ENCODE measurements at regions not wholly inside any gene's neighbourhood (a gene's known extent, or its start where the extent isn't known, plus 50 kb on each side); places are given as distances from the start of the nearest gene placed in this dataset.

GRCh38 chr5:125377141-125377540 lies 630.7 kb upstream of the ZNF608 start:
- Histone ChIP-seq H3K4ac (ENCODE audit: low read depth, low read length) (no peak overlapping the region), H3K4me1 (ENCODE audit: control insufficient read depth in 1 of 2, insufficient read depth in 2 of 2, low read length in 2 of 2) (no peaks in the 10 kb centered on the region)
- no CpG with 5 or more reads among the region's 1 CpG for WGBS (ENCODE audit: extremely low coverage, insufficient coverage, insufficient read length)

DNA sequence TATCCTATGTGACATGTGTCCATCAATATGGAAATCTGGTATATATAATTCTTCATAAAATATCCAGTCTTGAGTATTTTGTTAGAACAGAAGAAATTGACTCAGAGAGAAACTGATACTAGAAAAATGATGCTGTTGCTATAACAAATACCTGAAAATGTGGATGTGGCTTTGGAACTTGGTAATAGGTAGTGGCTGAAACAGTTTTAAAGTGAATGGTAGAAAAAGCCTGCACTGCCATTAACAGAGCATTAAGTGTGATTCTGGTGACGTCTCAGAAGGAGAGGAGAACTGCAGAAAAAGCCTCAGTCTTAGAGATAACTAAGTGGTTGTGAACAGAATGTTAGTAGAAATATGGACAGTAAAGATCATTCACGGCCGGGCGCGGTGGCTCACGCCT lies 634.9 kb upstream of the ZNF608 start:
- Histone ChIP-seq H3K18ac (ENCODE audit: low read length) (no peak overlapping the region), H2BK120ac (ENCODE audit: insufficient read depth, low read length, poor library complexity) (no peak overlapping the region), H4K12ac (ENCODE audit: low read depth, low read length) (no peak overlapping the region), H3K4me2 (ENCODE audit: low read length) (no peak overlapping the region), H3K23ac (ENCODE audit: low read length) (no peak overlapping the region), H3K9me3 (ENCODE audit: insufficient read depth, low read depth, low read length) (no peaks in the 10 kb centered on the region), H3K4me3 (ENCODE audit: low read depth, low read length) (no peak overlapping the region), H3K4me1 (ENCODE audit: control insufficient read depth in 1 of 2, insufficient read depth in 2 of 2, low read length in 2 of 2) (no peaks in the 10 kb centered on the region), H3K14ac (ENCODE audit: low read length) (no peak overlapping the region), H3K27me3 (ENCODE audit: insufficient read depth, low read length) (no peaks in the 10 kb centered on the region), H2AK5ac (ENCODE audit: low read length) (no peak overlapping the region), H3K4ac (ENCODE audit: low read depth, low read length) (no peak overlapping the region), H3K27ac (ENCODE audit: low read depth, low read length) (no peak overlapping the region), H3K79me1 (ENCODE audit: low read length) (no peaks in the 10 kb centered on the region), H3K36me3 (ENCODE audit: control insufficient read depth in 1 of 2, insufficient read depth in 2 of 2, low read length in 2 of 2) (no peaks in the 10 kb centered on the region), H2BK12ac (ENCODE audit: low read length) (no peak overlapping the region), H3K79me2 (ENCODE audit: control insufficient read depth, insufficient read depth, low read length, poor library complexity) (no peaks in the 10 kb centered on the region), H3K9ac (ENCODE audit: low read length) (no peak overlapping the region), H2AFZ (ENCODE audit: insufficient read depth, low read length, poor library complexity) (no peak overlapping the region), H2BK5ac (ENCODE audit: low read depth, low read length, poor library complexity) (no peak overlapping the region), H4K91ac (ENCODE audit: low read depth, low read length) (no peak overlapping the region), H4K8ac (ENCODE audit: low read depth, low read length) (no peak overlapping the region)
- DNase-seq, result no peak
- no CpG with 5 or more reads among the region's 6 CpGs for WGBS (ENCODE audit: extremely low coverage, insufficient coverage, insufficient read length)

More at GRCh38 chr5:125377141-125377540, 630.7 kb upstream of the ZNF608 start:
- no peak overlapping the region for H3K23ac ChIP-seq (ENCODE audit: low read length)
- no peak overlapping the region for H2BK120ac ChIP-seq (ENCODE audit: insufficient read depth, low read length, poor library complexity)
- H3K79me2 ChIP-seq (ENCODE audit: control insufficient read depth, insufficient read depth, low read length, poor library complexity), result no peaks in the 10 kb centered on the region
- no peak overlapping the region for H4K91ac ChIP-seq (ENCODE audit: low read depth, low read length)
- no peak overlapping the region for H3K14ac ChIP-seq (ENCODE audit: low read length)
- no peak overlapping the region for H3K27ac ChIP-seq (ENCODE audit: low read depth, low read length)
- H3K36me3 ChIP-seq (ENCODE audit: control insufficient read depth in 1 of 2, insufficient read depth in 2 of 2, low read length in 2 of 2), result no peaks in the 10 kb centered on the region
- H3K18ac ChIP-seq (ENCODE audit: low read length), result no peak overlapping the region
- H4K8ac ChIP-seq (ENCODE audit: low read depth, low read length), result no peak overlapping the region
- no peak overlapping the region for H3K4me3 ChIP-seq (ENCODE audit: low read depth, low read length)
- H2BK12ac ChIP-seq (ENCODE audit: low read length), result no peak overlapping the region
- H3K27me3 ChIP-seq (ENCODE audit: insufficient read depth, low read length), result no peaks in the 10 kb centered on the region
- H3K9ac ChIP-seq (ENCODE audit: low read length), result no peak overlapping the region
- no peaks in the 10 kb centered on the region for H3K9me3 ChIP-seq (ENCODE audit: insufficient read depth, low read depth, low read length)
- H2BK5ac ChIP-seq (ENCODE audit: low read depth, low read length, poor library complexity), result no peak overlapping the region
- no peak overlapping the region for H4K12ac ChIP-seq (ENCODE audit: low read depth, low read length)
- no peaks in the 10 kb centered on the region for H3K79me1 ChIP-seq (ENCODE audit: low read length)
- DNase-seq, result no peak
- H3K4me2 ChIP-seq (ENCODE audit: low read length), result no peak overlapping the region
- no peak overlapping the region for H2AK5ac ChIP-seq (ENCODE audit: low read length)
- no peak overlapping the region for H2AFZ ChIP-seq (ENCODE audit: insufficient read depth, low read length, poor library complexity)

GRCh38 chr5:125384071-125384470 lies 637.6 kb upstream of the ZNF608 start:
- H3K23ac ChIP-seq (ENCODE audit: low read length), result no peak overlapping the region
- no peak overlapping the region for H3K27ac ChIP-seq (ENCODE audit: low read depth, low read length)
- no CpG with 5 or more reads among the region's 1 CpG for WGBS (ENCODE audit: extremely low coverage, insufficient coverage, insufficient read length)
- no peak overlapping the region for H3K14ac ChIP-seq (ENCODE audit: low read length)
- H4K12ac ChIP-seq (ENCODE audit: low read depth, low read length), result no peak overlapping the region
- no peaks in the 10 kb centered on the region for H3K36me3 ChIP-seq (ENCODE audit: control insufficient read depth in 1 of 2, insufficient read depth in 2 of 2, low read length in 2 of 2)
- H3K27me3 ChIP-seq (ENCODE audit: insufficient read depth, low read length), result no peaks in the 10 kb centered on the region
- H3K9me3 ChIP-seq (ENCODE audit: insufficient read depth, low read depth, low read length), result no peaks in the 10 kb centered on the region
- no peak for DNase-seq
- no peak overlapping the region for H3K18ac ChIP-seq (ENCODE audit: low read length)
- H3K79me2 ChIP-seq (ENCODE audit: control insufficient read depth, insufficient read depth, low read length, poor library complexity), result no peaks in the 10 kb centered on the region
- H3K4me1 ChIP-seq (ENCODE audit: control insufficient read depth in 1 of 2, insufficient read depth in 2 of 2, low read length in 2 of 2), result no peaks in the 10 kb centered on the region
- no peak overlapping the region for H3K4me3 ChIP-seq (ENCODE audit: low read depth, low read length)
- no peak overlapping the region for H3K4me2 ChIP-seq (ENCODE audit: low read length)
- H2BK12ac ChIP-seq (ENCODE audit: low read length), result no peak overlapping the region
- H3K9ac ChIP-seq (ENCODE audit: low read length), result no peak overlapping the region
- H2AFZ ChIP-seq (ENCODE audit: insufficient read depth, low read length, poor library complexity), result no peak overlapping the region
- no peaks in the 10 kb centered on the region for H3K79me1 ChIP-seq (ENCODE audit: low read length)
- H2BK120ac ChIP-seq (ENCODE audit: insufficient read depth, low read length, poor library complexity), result no peak overlapping the region
- no peak overlapping the region for H2AK5ac ChIP-seq (ENCODE audit: low read length)
- no peak overlapping the region for H3K4ac ChIP-seq (ENCODE audit: low read depth, low read length)
- H4K91ac ChIP-seq (ENCODE audit: low read depth, low read length), result no peak overlapping the region
- H2BK5ac ChIP-seq (ENCODE audit: low read depth, low read length, poor library complexity), result no peak overlapping the region
- H4K8ac ChIP-seq (ENCODE audit: low read depth, low read length), result no peak overlapping the region

GRCh38 chr5:125390326-125390725 lies 643.9 kb upstream of the ZNF608 start:
- Histone ChIP-seq H4K12ac (ENCODE audit: low read depth, low read length) (no peak overlapping the region), H2BK120ac (ENCODE audit: insufficient read depth, low read length, poor library complexity) (no peak overlapping the region), H3K18ac (ENCODE audit: low read length) (no peak overlapping the region), H3K9me3 (ENCODE audit: insufficient read depth, low read depth, low read length) (no peaks in the 10 kb centered on the region), H3K79me2 (ENCODE audit: control insufficient read depth, insufficient read depth, low read length, poor library complexity) (no peaks in the 10 kb centered on the region), H3K4me1 (ENCODE audit: control insufficient read depth in 1 of 2, insufficient read depth in 2 of 2, low read length in 2 of 2) (no peaks in the 10 kb centered on the region), H2AFZ (ENCODE audit: insufficient read depth, low read length, poor library complexity) (no peak overlapping the region), H2BK5ac (ENCODE audit: low read depth, low read length, poor library complexity) (no peak overlapping the region), H3K79me1 (ENCODE audit: low read length) (no peaks in the 10 kb centered on the region), H3K9ac (ENCODE audit: low read length) (no peak overlapping the region), H2AK5ac (ENCODE audit: low read length) (no peak overlapping the region), H4K91ac (ENCODE audit: low read depth, low read length) (no peak overlapping the region), H3K23ac (ENCODE audit: low read length) (no peak overlapping the region), H3K4me3 (ENCODE audit: low read depth, low read length) (no peak overlapping the region), H3K14ac (ENCODE audit: low read length) (no peak overlapping the region), H3K4ac (ENCODE audit: low read depth, low read length) (no peak overlapping the region), H4K8ac (ENCODE audit: low read depth, low read length) (no peak overlapping the region), H3K36me3 (ENCODE audit: control insufficient read depth in 1 of 2, insufficient read depth in 2 of 2, low read length in 2 of 2) (no peaks in the 10 kb centered on the region), H3K27ac (ENCODE audit: low read depth, low read length) (no peak overlapping the region), H2BK12ac (ENCODE audit: low read length) (no peak overlapping the region), H3K4me2 (ENCODE audit: low read length) (no peak overlapping the region), H3K27me3 (ENCODE audit: insufficient read depth, low read length) (no peaks in the 10 kb centered on the region)
- WGBS (ENCODE audit: extremely low coverage, insufficient coverage, insufficient read length), result no CpG with 5 or more reads among the region's 2 CpGs
- no peak for DNase-seq
